RWPE1 (cell line): ENCODE measurements at regions not wholly inside any gene's neighbourhood (a gene's known extent, or its start where the extent isn't known, plus 50 kb on each side); places are given as distances from the start of the nearest gene placed in this dataset.

Source experiments
- CTCF ChIA-PET: fragments of 350-600 bp; sonication (Branson Sonifier 250); formaldehyde crosslinking; extraction: SDS; loops from one replicate; lab custom pipeline; 2021; lab: Yijun Ruan, JAX
- POLR2A ChIA-PET: fragments of 400-600 bp; formaldehyde crosslinking; extraction: SDS; loops from one replicate; lab custom pipeline; 2020; ENCODE audit warnings: antibody characterized with exemption; ENCODE audit not compliant: low non-redundant PET; lab: Yijun Ruan, JAX
- DNase-seq: peaks from one replicate; pipeline ENCODE4 v3.0.0; 2012; ENCODE audit warnings: low spot score
- H3K27ac ChIP-seq: fragments of 450-650 bp; 2 replicates; pipeline ENCODE4 v1.5.1; 2017
- CTCF ChIP-seq: fragments of 450-650 bp; conservative IDR thresholded peaks from 2 replicates; pipeline ENCODE4 v1.5.1; 2017; ENCODE audit warnings: low read depth, mild to moderate bottlenecking

- no peak for TF ChIP-seq CTCF
- H3K27ac ChIP-seq: no peak overlapping the region
- ChIA-PET CTCF (no interaction called here), POLR2A (no interaction called here)
- no peak for DNase-seq
These were observed 167.9 kb upstream of the PRICKLE2 start for GRCh38 chr3:64393193-64393592.

GRCh38 chr3:64392001-64392400, 166.7 kb upstream of the PRICKLE2 start:
- POLR2A ChIA-PET: no interaction called here
- H3K27ac ChIP-seq: no peak overlapping the region
- CTCF ChIA-PET: no interaction called here
- TF ChIP-seq CTCF: no peak
- no peak for DNase-seq

- DNase-seq: no peak
- TF ChIP-seq CTCF: no peak
- ChIA-PET POLR2A (no interaction called here), CTCF (no interaction called here)
- no peak overlapping the region for H3K27ac ChIP-seq
These were observed 165.6 kb upstream of the PRICKLE2 start for GRCh38 chr3:64390893-64391292.

- no peak for DNase-seq
- ChIA-PET CTCF (no interaction called here), POLR2A (no interaction called here)
- no peak overlapping the region for H3K27ac ChIP-seq
- no peak for TF ChIP-seq CTCF
These were observed 163.6 kb upstream of the PRICKLE2 start for GRCh38 chr3:64388886-64389285.

- POLR2A ChIA-PET: no interaction called here
- no peak for TF ChIP-seq CTCF
- DNase-seq: no peak
- H3K27ac ChIP-seq: no peak overlapping the region
- CTCF ChIA-PET: no interaction called here
These were observed 162.4 kb upstream of the PRICKLE2 start for GRCh38 chr3:64387688-64388087.

GRCh38 chr3:64385277-64385676, 160.0 kb upstream of the PRICKLE2 start:
- H3K27ac ChIP-seq: no peak overlapping the region
- ChIA-PET CTCF (no interaction called here), POLR2A (no interaction called here)
- DNase-seq: no peak
- TF ChIP-seq CTCF: no peak

GRCh38 chr3:64384561-64384960, 159.3 kb upstream of the PRICKLE2 start:
- DNase-seq: no peak
- CTCF ChIA-PET: no interaction called here
- TF ChIP-seq CTCF: no peak
- H3K27ac ChIP-seq: no peak overlapping the region
- POLR2A ChIA-PET: no interaction called here
